Activated T-helper 2 cell treated with anti-CD3 and anti-CD28 coated beads, Interferon-gamma antibody, Interleukin-2, Interleukin-4, amounts not matched to agents 10 μg/mL and 5 μg/mL and 100 μg/mL, durations not matched to agents 14 hours and 24 hours and 36 hours (primary cell): ENCODE measurements at regions not wholly inside any gene's neighbourhood (a gene's known extent, or its start where the extent isn't known, plus 50 kb on each side); places are given as distances from the start of the nearest gene placed in this dataset.

Source experiments
- DNase-seq: peaks from one replicate; pipeline ENCODE4 v3.0.0; 2021; ENCODE audit warnings: low spot score
- H3K27ac Mint-ChIP-seq: one replicate; pipeline ENCODE4 v1.8.0; 2021; ENCODE audit warnings: mixed read lengths
- H3K27me3 Mint-ChIP-seq: one replicate; pipeline ENCODE4 v1.8.0; 2021; ENCODE audit warnings: low read depth, mixed read lengths
- H3K36me3 Mint-ChIP-seq: one replicate; pipeline ENCODE4 v1.8.0; 2021; ENCODE audit warnings: low read depth, mixed read lengths
- H3K4me1 Mint-ChIP-seq: one replicate; pipeline ENCODE4 v1.8.0; 2021; ENCODE audit warnings: low read depth, mixed read lengths
- H3K4me3 Mint-ChIP-seq: one replicate; pipeline ENCODE4 v1.8.0; 2021; ENCODE audit warnings: low read depth, mild to moderate bottlenecking, moderate library complexity, mixed read lengths
- H3K9me3 Mint-ChIP-seq: one replicate; pipeline ENCODE4 v1.8.0; 2021; ENCODE audit warnings: mixed read lengths
- intact Hi-C: fragments of 100-400 bp; cut with micrococcal nuclease; formaldehyde crosslinking; loops from one replicate; pipeline ENCODE4 v1.15.1; 2023

DNA sequence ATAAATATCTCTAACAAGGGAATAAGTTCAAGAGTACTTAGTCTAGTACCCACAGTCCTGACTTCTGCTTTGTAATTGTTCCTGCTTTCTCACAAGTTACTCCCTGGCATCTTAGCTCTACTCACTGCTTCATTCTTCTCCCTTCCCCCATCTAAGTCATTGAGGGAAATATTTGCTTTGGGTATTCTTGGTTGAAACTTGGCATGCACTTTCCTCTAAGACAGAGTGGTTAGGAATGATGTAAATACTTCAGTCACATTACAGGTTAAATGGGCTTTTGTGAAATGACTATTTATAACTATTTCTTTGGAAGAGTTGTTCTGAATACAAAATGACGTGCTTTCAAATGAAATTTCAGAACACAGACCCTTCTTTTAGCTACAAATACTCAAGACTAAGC, 67.7 kb upstream of the PLEKHG1 start:
- no peaks in the 10 kb centered on the region for H3K36me3 Mint-ChIP-seq
- H3K27ac Mint-ChIP-seq = no peak overlapping the region
- intact Hi-C loops = no loop called here
- no peaks in the 10 kb centered on the region for H3K9me3 Mint-ChIP-seq
- H3K4me3 Mint-ChIP-seq = no peak overlapping the region
- no peak for DNase-seq
- H3K27me3 Mint-ChIP-seq = peaks cover 13% of the 10 kb centered on the region
- no peaks in the 10 kb centered on the region for H3K4me1 Mint-ChIP-seq

DNA sequence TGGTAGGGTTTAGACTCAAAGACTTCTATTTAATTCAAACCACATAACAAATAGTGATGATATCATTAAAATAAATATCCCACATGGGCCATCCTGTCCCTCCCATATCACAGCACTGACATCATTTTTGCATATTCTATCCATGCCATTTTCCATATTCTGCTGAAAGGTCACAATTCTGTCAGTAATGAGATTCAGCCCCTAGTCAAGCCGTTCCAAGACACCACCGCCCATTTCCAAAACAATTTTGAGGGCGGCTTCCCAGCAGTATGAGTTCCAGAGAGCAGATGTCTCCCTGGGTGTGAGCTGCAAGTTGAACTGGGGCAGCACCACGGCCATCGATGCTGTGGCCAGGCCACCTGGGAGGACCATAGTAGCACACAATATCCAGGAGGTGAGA, 65.1 kb upstream of the PLEKHG1 start:
- no peaks in the 10 kb centered on the region for H3K9me3 Mint-ChIP-seq
- H3K4me3 Mint-ChIP-seq = no peak overlapping the region
- peaks cover 12% of the 10 kb centered on the region for H3K27me3 Mint-ChIP-seq
- intact Hi-C loops = no loop called here
- H3K27ac Mint-ChIP-seq = no peak overlapping the region
- H3K4me1 Mint-ChIP-seq = peaks cover 2% of the 10 kb centered on the region
- DNase-seq = no peak
- no peaks in the 10 kb centered on the region for H3K36me3 Mint-ChIP-seq

DNA sequence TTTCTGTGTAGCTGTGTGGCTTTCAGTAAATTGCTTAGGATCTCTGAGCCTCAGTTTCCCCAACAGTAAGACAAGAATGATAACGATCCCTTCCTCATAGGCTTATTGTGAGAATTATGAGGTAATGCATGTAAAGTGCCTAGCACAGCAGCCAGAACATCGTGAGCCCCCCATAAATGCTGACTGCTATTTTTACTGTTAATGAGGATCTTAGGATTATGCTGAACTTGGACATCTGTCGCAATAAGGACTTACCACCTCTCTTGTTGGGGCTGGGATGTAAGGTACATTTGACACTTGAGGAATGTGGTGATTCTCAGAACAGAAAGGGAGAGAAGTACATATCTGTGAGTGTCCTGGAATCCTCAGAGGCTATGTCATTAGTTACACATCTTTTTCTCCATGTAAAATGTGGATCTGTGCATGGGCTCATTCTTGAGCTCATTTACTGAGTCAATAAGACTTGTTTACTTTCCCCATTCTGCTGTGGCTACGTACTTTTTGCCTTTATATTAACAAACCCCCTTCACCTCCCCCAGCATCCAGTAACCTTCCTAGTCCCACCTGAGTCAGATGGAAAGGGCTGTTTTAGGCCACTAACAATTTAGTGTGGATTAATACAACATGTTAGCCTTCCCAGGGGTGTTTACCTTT, 64.4 kb upstream of the PLEKHG1 start:
- H3K4me1 Mint-ChIP-seq = peaks cover 4% of the 10 kb centered on the region
- H3K27me3 Mint-ChIP-seq = peaks cover 12% of the 10 kb centered on the region
- no peaks in the 10 kb centered on the region for H3K36me3 Mint-ChIP-seq
- no peaks in the 10 kb centered on the region for H3K9me3 Mint-ChIP-seq
- H3K4me3 Mint-ChIP-seq = no peak overlapping the region
- no peak for DNase-seq
- intact Hi-C loops = no loop called here
- no peak overlapping the region for H3K27ac Mint-ChIP-seq

DNA sequence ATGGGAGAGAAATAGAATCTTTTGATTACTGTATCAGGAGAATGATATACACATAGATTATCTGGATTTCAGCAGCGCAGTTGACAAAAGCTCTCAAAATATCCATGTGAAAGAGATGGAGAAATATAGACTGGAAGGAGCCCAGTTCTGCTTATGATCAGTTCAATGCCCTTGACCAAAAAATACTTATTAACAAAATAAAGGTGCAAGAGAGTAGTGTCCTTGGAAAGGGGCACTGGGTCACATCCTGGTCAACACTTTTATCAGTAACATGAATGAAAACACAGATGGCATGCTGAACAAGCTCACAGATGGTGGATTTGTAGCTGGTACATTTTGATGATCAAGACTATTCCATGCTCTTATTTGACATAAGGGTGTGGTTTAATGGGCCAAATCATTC, 63.9 kb upstream of the PLEKHG1 start:
- Mint-ChIP-seq H3K36me3 (no peaks in the 10 kb centered on the region), H3K9me3 (no peaks in the 10 kb centered on the region), H3K27ac (no peak overlapping the region), H3K27me3 (peaks cover 12% of the 10 kb centered on the region), H3K4me3 (no peak overlapping the region), H3K4me1 (peaks cover 4% of the 10 kb centered on the region)
- intact Hi-C loops = no loop called here
- DNase-seq = no peak

DNA sequence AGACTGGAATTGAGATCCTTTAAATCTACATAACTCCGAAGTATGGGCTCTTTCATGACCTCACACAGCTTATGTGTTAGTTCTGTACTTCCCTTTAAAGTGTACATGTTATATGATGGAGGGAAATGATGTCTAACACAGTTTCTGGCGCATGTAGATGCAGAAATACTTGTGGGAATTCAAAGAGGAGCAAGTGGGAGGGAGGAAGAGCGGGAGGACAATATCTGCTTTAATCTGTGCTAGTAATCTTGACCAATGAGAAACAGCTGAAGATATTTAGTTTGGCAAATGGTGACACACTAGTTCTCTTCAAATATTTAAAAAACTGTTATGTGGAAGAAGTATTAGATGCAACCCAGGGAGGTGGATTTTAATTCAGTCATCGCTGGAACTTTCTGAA, 62.9 kb upstream of the PLEKHG1 start:
- H3K36me3 Mint-ChIP-seq = no peaks in the 10 kb centered on the region

DNA sequence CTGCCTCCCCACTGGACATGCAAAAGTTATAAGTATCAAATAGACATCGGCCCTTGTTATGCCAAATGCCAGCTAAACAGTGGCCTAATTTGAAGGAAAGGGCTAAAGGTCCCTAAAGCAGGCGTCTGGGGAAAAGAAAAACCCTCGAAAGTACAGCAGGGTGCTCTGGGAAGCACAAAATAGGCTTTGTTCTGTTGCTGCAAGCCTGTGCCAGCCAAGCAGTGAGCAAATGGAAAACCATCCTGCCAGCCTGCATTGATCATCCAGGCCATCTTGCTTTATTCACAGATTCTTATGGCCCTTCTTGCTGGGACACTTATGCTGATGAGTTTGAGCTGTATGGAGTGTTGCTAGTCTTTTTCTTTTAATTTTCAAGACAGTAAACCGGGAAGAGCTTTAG, 62.2 kb upstream of the PLEKHG1 start:
- Mint-ChIP-seq H3K9me3 (no peaks in the 10 kb centered on the region), H3K36me3 (no peaks in the 10 kb centered on the region), H3K4me1 (peaks cover 4% of the 10 kb centered on the region), H3K27me3 (peaks cover 12% of the 10 kb centered on the region), H3K27ac (no peak overlapping the region), H3K4me3 (no peak overlapping the region)
- intact Hi-C loops = no loop called here
- DNase-seq = no peak

More for the DNA sequence above, 62.9 kb upstream of the PLEKHG1 start:
- Mint-ChIP-seq H3K9me3 (no peaks in the 10 kb centered on the region), H3K27me3 (peaks cover 12% of the 10 kb centered on the region), H3K4me1 (peaks cover 4% of the 10 kb centered on the region), H3K4me3 (no peak overlapping the region), H3K27ac (no peak overlapping the region)
- intact Hi-C loops = no loop called here
- no peak for DNase-seq

DNA sequence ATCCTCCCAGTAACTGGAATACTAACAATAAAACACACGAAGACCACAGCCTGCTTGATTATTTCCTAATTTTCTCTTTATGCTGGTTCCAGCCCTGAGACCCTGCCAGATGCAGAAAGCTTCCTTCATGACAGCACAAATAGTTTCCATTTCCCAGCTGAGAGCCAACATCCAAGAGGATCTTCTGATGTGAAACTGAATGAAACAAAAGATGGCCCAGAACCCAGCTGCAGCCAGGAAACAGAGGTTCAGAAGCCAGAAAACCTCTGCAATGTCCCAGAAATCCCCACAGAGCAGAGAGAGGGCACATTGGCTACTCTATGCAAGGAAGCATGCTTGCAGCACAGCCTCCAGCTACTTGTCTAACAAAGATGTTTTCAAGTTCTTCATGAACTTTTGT, 61.8 kb upstream of the PLEKHG1 start:
- Mint-ChIP-seq H3K4me3 (no peak overlapping the region), H3K27ac (no peak overlapping the region), H3K9me3 (no peaks in the 10 kb centered on the region), H3K36me3 (no peaks in the 10 kb centered on the region), H3K27me3 (peaks cover 12% of the 10 kb centered on the region), H3K4me1 (peaks cover 4% of the 10 kb centered on the region)
- DNase-seq = no peak
- intact Hi-C loops = no loop called here

DNA sequence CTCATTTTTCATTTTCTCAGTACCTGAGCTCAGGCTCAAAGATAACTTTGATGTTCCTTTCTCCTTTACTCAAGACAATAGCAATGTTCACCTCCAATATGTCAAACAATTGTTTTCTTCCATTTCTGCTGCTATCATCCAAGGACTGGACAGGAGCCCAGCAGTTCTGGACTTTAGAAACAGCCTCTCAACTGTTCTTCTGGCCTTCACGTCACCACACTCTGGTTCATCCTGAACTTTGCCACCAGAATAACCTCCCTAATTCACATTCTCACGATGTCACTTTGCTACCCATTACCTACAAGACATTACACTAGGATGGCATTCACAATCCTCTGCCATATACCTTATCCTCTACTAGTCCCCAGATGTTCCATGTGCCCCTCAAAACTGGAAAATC, 60.6 kb upstream of the PLEKHG1 start:
- peaks cover 4% of the 10 kb centered on the region for H3K4me1 Mint-ChIP-seq
- peaks cover 17% of the 10 kb centered on the region for H3K27me3 Mint-ChIP-seq
- no peaks in the 10 kb centered on the region for H3K9me3 Mint-ChIP-seq
- intact Hi-C loops = no loop called here
- H3K4me3 Mint-ChIP-seq = no peak overlapping the region
- H3K27ac Mint-ChIP-seq = no peak overlapping the region
- no peaks in the 10 kb centered on the region for H3K36me3 Mint-ChIP-seq
- no peak for DNase-seq

DNA sequence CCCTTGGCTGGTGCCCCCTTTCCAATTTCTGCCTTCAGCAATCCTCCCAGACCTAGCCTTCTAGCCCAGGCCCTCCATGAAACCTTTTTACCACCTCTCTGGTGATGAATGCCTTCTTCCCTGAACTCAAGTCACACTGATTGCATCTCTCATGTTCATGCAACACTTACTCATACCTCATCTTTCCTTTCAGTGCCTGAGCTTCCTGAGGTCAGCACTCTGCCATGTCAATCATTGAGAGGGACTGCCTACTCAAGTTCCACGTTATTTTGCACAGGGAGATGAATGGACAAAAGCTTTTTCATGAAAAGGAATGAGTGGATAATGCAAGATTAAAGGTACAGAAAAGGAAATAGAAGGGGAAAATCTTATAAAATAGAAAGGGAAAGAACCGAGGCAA, 60.1 kb upstream of the PLEKHG1 start:
- no peak for DNase-seq
- Mint-ChIP-seq H3K4me1 (peaks cover 4% of the 10 kb centered on the region), H3K27me3 (peaks cover 17% of the 10 kb centered on the region), H3K9me3 (no peaks in the 10 kb centered on the region), H3K4me3 (no peak overlapping the region), H3K27ac (no peak overlapping the region), H3K36me3 (no peaks in the 10 kb centered on the region)
- intact Hi-C loops = no loop called here

DNA sequence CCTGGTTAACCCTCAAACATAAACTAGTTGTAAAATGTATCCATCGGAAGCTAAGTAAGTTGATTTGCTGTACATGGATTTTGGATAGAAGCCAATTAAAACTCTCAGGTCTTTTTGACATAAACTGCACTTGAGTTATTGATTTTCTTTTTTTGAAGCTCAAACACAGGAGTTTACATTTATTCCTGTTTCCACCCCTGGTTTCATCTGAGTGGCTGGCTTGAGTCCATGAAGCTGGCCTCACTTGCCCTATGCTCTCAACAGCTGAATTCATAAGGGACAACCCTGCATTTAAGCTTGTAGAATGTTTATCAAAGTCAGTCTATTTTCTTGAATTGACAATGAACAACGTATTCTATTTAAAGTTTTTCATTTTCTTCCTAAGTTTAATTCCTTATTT, 58.1 kb upstream of the PLEKHG1 start:
- peaks cover 25% of the 10 kb centered on the region for H3K27me3 Mint-ChIP-seq

DNA sequence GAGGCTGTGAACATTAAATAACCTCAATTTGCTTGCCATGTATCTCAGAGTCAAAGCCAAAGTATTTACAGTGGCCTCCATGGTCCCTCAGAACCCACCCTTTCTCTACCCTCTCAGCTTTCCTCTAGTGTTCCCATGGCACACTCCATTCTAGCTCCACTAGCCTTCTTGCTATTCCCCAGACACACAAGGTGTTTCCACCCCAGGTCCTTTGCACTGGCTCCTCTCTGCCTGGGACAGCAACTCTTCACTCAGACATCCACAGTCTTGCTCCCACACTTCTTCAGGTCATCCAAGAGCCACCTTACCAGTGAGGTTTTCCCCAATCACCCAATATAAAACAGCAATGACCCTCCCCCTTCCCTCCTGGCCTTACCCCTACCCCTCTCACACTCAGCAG, 56.5 kb upstream of the PLEKHG1 start:
- H3K27ac Mint-ChIP-seq = no peak overlapping the region
- intact Hi-C loops = no loop called here
- no peak for DNase-seq
- peaks cover 9% of the 10 kb centered on the region for H3K4me1 Mint-ChIP-seq
- no peaks in the 10 kb centered on the region for H3K36me3 Mint-ChIP-seq
- peaks cover 36% of the 10 kb centered on the region for H3K27me3 Mint-ChIP-seq
- no peak overlapping the region for H3K4me3 Mint-ChIP-seq
- H3K9me3 Mint-ChIP-seq = no peaks in the 10 kb centered on the region

More for the DNA sequence above, 58.1 kb upstream of the PLEKHG1 start:
- Mint-ChIP-seq H3K4me1 (peaks cover 7% of the 10 kb centered on the region), H3K4me3 (no peak overlapping the region), H3K9me3 (no peaks in the 10 kb centered on the region), H3K27ac (no peak overlapping the region), H3K36me3 (no peaks in the 10 kb centered on the region)
- no peak for DNase-seq
- intact Hi-C loops = no loop called here

DNA sequence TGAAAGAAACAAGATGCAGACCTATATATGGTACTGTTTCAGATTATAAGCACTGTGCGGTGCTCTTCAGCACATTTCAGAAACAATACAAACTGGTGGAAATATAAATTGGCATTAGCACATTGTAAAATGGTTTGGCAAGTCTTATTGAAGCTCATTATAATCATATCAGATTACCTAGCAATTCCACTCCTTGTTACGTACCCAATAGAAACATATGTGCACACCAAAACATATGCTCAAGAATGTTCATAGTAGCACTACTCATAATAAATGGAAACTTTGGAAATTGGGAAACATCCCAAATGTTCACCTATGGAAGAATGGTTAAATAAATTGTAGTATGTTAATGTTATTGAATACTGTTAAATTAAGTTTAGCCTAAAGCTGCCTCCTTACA, 54.9 kb upstream of the PLEKHG1 start:
- Mint-ChIP-seq H3K27me3 (peaks cover 28% of the 10 kb centered on the region), H3K27ac (no peak overlapping the region), H3K4me1 (peaks cover 6% of the 10 kb centered on the region), H3K36me3 (no peaks in the 10 kb centered on the region), H3K9me3 (no peaks in the 10 kb centered on the region), H3K4me3 (no peak overlapping the region)
- intact Hi-C loops = no loop called here
- DNase-seq = no peak

DNA sequence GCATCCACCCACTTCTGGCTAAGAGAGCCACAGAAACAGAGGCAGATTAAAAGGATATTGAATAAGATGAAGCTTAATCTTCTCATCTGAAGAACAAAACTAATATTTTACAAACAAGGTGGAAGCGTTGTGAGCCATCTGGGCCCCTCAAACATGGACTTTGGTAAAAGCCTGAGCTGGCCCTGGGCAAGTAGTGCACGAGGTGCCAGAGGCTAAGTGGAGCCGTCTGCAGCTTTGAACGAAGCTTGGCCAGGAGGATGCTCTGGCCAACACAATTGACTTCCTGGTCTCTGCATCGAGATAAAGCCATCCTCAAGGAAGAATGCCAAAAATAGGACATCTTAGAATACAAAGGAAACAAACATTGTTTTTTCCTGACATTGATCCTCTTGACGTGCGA, 53.2 kb upstream of the PLEKHG1 start:
- intact Hi-C loops = no loop called here
- no peaks in the 10 kb centered on the region for H3K9me3 Mint-ChIP-seq
- H3K4me3 Mint-ChIP-seq = no peak overlapping the region
- no peak for DNase-seq
- H3K36me3 Mint-ChIP-seq = no peaks in the 10 kb centered on the region
- H3K27me3 Mint-ChIP-seq = peaks cover 28% of the 10 kb centered on the region
- peaks cover 6% of the 10 kb centered on the region for H3K4me1 Mint-ChIP-seq
- H3K27ac Mint-ChIP-seq = no peak overlapping the region
